GM11168 (cell line): ENCODE measurements at regions not wholly inside any gene's neighbourhood (a gene's known extent, or its start where the extent isn't known, plus 50 kb on each side); places are given as distances from the start of the nearest gene placed in this dataset.

Source experiments
- in situ Hi-C: fragments of 300-500 bp; cut with MboI; formaldehyde crosslinking; loops from one replicate; pipeline ENCODE4 v1.12.0; 2022; ENCODE audit warnings: low sequenced_read_pairs; ENCODE audit not compliant: unreplicated experiment

DNA sequence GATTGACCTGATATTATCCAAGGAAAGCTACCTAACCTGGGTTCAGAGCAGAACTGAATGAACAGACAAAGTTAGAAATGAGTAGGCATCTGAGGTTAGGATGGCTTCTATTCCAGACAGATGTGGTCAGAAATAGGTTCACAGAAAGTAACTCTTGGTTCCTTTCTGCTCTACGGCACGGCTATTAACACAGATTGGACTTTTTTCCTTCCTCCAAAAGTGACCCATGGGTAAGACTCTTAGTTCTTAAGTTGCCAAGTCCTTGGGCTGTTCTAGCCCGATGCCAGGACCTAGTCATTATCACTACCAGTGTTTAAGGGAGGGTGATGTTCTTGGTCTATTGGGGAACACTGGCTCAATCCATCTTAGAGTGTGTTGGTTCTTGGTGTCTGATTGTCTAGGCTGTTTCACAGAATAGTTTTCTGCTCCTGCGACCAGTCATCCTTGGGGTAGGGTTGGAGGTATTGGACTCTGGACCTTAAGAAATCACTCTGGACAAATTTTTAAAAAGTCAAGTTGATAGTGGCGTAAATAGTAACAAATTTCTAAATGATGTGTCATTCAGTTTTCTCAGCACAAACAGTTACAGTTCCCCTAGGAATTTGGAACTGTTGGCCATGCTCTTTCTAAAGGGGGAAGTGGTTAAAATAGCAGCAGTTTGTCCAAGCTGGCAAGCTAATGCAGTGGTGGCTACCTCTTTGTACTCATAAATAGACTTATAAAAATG is 60.1 kb upstream of the MYCBP2 start:
- in situ Hi-C loops, result no loop called here

DNA sequence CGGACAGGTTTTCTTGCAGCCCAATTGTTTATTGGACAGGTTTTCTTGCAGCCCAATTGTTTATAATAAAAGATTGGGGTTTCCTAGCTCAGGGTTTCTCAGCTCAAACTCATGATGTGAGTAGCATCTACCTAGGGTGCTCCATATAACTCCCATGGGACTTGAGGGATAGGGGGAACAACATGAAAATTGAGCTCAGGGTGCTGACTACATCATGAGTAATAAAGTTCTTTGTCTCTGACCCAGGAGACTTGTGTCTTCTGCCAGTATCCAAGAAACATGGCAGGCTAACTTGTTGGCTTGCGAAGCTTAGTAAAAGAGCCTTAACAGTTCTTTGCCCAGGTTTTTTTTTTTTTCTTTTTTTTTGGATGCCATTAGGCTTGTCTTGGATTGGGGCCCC is 59.2 kb upstream of the MYCBP2 start:
- in situ Hi-C loops, result no loop called here

DNA sequence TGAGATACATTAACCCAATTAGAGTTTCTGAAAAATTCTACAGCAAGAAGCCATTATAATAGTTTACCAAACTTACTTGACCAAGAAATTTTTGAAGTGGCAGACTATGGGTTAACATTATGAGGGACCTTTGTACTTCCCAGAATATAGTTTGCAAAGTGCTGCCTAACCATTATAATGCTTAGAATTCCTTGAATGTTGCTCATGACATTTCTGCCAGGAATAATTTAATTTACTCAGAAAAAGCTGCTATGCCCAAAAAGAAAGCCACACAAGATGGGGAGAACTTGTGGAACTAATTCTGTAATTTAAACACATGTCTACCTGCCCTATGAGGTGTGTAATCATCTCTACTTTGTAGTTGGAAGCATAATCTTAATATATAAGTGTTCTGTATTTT is 58.1 kb upstream of the MYCBP2 start:
- in situ Hi-C loops, result no loop called here

DNA sequence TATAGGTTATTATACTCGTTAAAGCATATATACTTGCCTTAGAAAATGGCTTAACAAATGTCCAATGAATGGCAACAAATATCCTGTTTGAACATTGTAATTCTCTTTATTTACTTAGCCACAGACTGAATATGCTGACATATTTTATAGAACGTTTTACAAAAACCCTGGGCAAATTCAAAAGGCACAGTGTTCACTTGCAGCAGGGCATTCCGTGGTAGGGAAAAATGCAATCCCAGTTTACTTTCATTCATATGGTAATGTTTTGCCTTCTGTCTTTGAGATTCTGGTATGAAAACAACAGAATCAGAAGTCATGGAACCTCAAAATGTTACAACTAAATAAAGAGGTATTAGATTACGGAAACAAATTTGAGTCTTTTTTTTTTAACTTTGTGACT is 56.2 kb upstream of the MYCBP2 start:
- in situ Hi-C loops, result no loop called here

DNA sequence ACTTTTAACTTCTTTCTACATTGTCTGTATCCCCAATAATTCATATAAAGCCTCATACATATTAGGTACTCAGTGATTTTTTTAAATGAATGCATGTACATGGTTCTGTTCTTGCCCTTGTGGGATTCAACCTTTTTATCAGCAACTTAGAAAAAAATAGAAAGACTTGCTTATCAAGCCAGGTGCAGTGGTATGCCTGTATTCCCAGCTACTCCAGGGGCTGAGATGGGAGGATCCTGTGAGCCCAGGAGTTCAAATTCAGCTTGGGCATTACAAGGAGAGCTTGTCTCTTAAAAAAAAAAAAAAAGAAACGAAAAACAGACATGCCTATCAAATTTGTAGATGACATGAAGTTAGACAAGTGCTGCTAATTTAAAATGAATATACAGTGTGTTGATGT is 54.2 kb upstream of the MYCBP2 start:
- in situ Hi-C loops, result no loop called here

DNA sequence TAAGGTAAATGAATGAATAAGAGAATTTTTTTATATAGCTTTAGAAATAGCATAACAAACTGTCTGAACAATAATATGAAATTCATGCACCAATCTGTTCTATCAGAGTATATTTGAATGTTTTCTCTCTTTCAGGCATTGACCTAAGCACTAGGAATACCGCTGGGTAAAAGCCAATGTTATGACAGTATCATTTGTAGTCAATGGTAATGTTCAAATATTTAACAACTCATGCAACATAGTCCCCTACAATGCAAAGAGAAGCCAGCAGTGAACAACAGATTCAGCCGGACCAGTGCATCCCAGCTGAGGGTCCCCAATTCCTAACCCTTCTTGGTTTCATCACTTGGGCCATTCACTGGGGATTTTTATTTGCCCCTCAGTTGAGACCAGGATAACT is 52.6 kb upstream of the MYCBP2 start:
- in situ Hi-C loops, result no loop called here

DNA sequence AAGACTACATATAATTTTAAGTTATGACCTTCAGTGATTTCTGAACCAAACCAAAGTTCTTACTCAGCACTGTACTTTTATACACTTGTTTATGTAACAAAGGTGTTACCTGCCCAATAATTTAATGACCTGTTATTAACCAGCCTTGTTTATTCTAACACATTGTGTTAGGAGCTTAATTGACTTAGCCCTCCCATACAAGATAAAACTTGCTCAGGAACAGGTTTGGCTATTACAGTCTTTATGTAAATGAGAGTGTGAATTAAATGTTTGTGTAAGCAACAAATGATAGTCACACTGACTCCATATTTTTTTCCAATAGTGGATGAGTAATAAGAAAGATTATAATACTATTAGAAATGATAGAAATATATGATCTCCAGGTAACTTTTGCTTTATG is 51.8 kb upstream of the MYCBP2 start:
- in situ Hi-C loops, result no loop called here

DNA sequence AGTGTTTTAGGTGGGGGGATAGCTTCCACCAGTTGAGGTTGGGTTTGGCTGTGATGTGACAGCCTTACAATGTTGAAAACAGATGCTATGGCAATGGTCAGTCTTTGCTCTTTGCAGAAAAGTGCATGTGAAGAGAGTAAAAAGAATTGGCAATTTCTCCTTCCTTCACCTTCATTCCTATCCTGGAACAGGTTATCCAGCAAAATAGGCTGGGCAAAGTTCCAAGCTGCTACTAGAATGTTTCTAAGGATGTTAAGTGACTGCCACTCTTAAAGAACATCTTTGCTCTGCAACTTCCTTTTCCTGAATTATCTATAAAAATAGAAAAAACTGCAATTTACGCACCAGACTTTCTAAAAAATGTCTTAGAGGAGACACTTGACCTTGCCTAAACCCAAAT is 50.1 kb upstream of the MYCBP2 start:
- in situ Hi-C loops, result no loop called here
